SK-N-MC (cell line): ENCODE measurements at regions not wholly inside any gene's neighbourhood (a gene's known extent, or its start where the extent isn't known, plus 50 kb on each side); places are given as distances from the start of the nearest gene placed in this dataset.

Experiments used
- EZH2 ChIP-seq: fragments of 200-600 bp; sonication (generic); IDR thresholded peaks from one replicate; pipeline ENCODE4 v1.6.1; 2017; ENCODE audit warnings: antibody characterized with exemption
- POLR2AphosphoS5 ChIP-seq: IDR thresholded peaks from 2 replicates; pipeline ENCODE4 v1.6.1; 2012; ENCODE audit warnings: mild to moderate bottlenecking, low read depth, low read length, borderline replicate concordance

- no peak for TF ChIP-seq POLR2AphosphoS5
- no peak for TF ChIP-seq EZH2
These were observed 54.9 kb upstream of the STX18 start for GRCh38 chr4:4596720-4597119.
